ENCODE measurements at regions not wholly inside any gene's neighbourhood (a gene's known extent, or its start where the extent isn't known, plus 50 kb on each side); places are given as distances from the start of the nearest gene placed in this dataset.

GRCh38 chr9:28389411-28389810, 816.1 kb upstream of the C9orf72 start:
- no peak overlapping the region for H3K27ac ChIP-seq (ENCODE audit: insufficient read depth, low read depth, low read length)
- BruUV-seq (replicated peaks) = no TSS peak
- H2AFZ ChIP-seq (ENCODE audit: low read depth, low read length) = no peak overlapping the region
- no peak overlapping the region for H3K9ac ChIP-seq (replicated peaks; ENCODE audit: extremely low read depth, insufficient read depth, low read length)
- dilution Hi-C loops (cut with MboI; ENCODE audit: extremely low pct_ligation_motif_present, low sequenced_read_pairs) = no loop called here
- H3K4me3 ChIP-seq (replicated peaks in 1 of 3; ENCODE audit: insufficient read depth in 1 of 3, low read depth in 1 of 3, low read length in 3 of 3) = no peak overlapping the region
- POLR2A ChIA-PET = no interaction called here
- no peak overlapping the region for H3K4me2 ChIP-seq (ENCODE audit: insufficient read depth, low read length)
- FAIRE-seq (no peak), DNase-seq (ENCODE audit: low read depth, low spot score) (no peak)
- no peaks in the 10 kb centered on the region for H4K20me1 ChIP-seq (replicated peaks; ENCODE audit: control insufficient read depth, extremely low read depth, insufficient read depth, low read length)
- TF ChIP-seq POLR2AphosphoS5 (IDR thresholded peaks at IDR 0.05; ENCODE audit: insufficient read depth, low read depth, low read length) (no peak), EZH2 (IDR thresholded peaks at IDR 0.05; ENCODE audit: borderline replicate concordance, low read depth, low read length, severe bottlenecking) (no peak), MYC (IDR thresholded peaks at IDR 0.05; ENCODE audit: low read depth, low read length) (no peak), GATA2 (IDR thresholded peaks at IDR 0.05; ENCODE audit: insufficient read depth, insufficient read length, low read depth, low read length) (no peak), JUN (IDR thresholded peaks at IDR 0.05; ENCODE audit: borderline replicate concordance, insufficient read depth, insufficient read length, low read depth) (no peak), CTCF (IDR thresholded peaks at IDR 0.05; ENCODE audit: extremely low read depth in 1 of 2, insufficient read depth in 1 of 2, low read depth in 1 of 2, low read length in 2 of 2) (no peak), POLR2A (IDR thresholded peaks at IDR 0.05; ENCODE audit: low read depth, low read length) (no peak), FOS (IDR thresholded peaks at IDR 0.05; ENCODE audit: borderline replicate concordance, insufficient read depth, low read length) (no peak)
- TF ChIP-seq, protein P1, sequence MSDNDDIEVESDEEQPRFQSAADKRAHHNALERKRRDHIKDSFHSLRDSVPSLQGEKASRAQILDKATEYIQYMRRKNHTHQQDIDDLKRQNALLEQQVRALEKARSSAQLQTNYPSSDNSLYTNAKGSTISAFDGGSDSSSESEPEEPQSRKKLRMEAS (IDR thresholded peaks at IDR 0.05; ENCODE audit: insufficient read depth, insufficient read length) = no peak
- no peaks in the 10 kb centered on the region for H3K79me2 ChIP-seq (ENCODE audit: control insufficient read depth, insufficient read depth, low read length)
- H3K27me3 ChIP-seq (ENCODE audit: control insufficient read depth in 2 of 2, insufficient read depth in 2 of 2, low read length in 2 of 2) = no peaks in the 10 kb centered on the region
- H3K4me1 ChIP-seq (ENCODE audit: control insufficient read depth, extremely low read depth, insufficient read depth, low read length) = no peaks in the 10 kb centered on the region
- no peaks in the 10 kb centered on the region for H3K36me3 ChIP-seq (ENCODE audit: control insufficient read depth in 2 of 2, extremely low read depth in 1 of 2, insufficient read depth in 2 of 2, low read length in 2 of 2)
- CTCF ChIA-PET = no interaction called here
- intact Hi-C loops (cut with micrococcal nuclease) = no loop called here
- H3K9me3 ChIP-seq (replicated peaks; ENCODE audit: control insufficient read depth, insufficient read depth, low read length) = no peaks in the 10 kb centered on the region
- H3K9me1 ChIP-seq (replicated peaks; ENCODE audit: control insufficient read depth, extremely low read depth, insufficient read depth, low read length) = no peaks in the 10 kb centered on the region
